ENCODE measurements at regions not wholly inside any gene's neighbourhood (a gene's known extent, or its start where the extent isn't known, plus 50 kb on each side); places are given as distances from the start of the nearest gene placed in this dataset.

GRCh38 chr10:64234489-64234888, 713.3 kb downstream of the REEP3 start:
- no peak for DNase-seq

GRCh38 chr10:64257704-64258103, 736.5 kb downstream of the REEP3 start:
- no peak for DNase-seq

GRCh38 chr10:64261092-64261491, 739.9 kb downstream of the REEP3 start:
- no peak for DNase-seq

DNA sequence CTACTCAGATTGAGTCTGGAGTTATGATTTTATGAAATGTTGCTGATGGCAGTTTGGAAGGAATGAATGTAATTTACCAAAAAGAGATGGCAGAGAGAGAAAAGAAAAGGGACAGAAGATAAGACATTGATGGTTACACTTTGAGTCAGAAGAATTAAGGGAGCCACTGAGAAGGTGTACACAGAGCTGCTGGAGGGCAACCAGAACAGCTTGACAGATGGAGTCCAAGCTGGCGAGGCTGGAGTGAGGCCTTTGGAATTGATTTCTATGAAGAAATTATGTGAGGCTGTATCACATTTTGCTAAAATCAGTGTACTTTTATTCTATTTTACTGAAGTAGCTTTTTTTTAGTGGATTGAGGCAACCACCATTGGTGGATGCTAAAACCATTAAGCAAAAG, 740.5 kb downstream of the REEP3 start:
- DNase-seq: no peak

GRCh38 chr10:64265961-64266360, 744.8 kb downstream of the REEP3 start:
- no peak for DNase-seq

DNA sequence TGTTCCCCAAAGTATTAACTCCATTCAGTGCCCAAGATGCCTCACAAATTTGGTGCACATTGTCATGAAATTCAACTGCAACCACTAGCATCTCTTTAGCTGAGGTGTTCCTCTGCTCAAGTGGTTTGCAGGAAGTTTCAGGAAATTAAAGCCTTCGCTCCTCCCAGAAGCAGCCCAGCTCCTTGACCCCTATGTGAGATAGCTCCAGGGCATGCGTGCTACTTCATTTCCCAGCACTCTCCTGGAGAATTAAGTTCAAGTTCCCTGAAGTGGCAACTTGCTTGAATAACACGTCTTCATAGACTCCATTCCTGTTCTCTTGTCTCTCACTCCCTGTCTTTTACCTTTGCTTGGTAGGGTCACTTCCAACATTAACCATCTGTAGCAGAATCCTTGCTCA, 750.3 kb downstream of the REEP3 start:
- no peak for DNase-seq

DNA sequence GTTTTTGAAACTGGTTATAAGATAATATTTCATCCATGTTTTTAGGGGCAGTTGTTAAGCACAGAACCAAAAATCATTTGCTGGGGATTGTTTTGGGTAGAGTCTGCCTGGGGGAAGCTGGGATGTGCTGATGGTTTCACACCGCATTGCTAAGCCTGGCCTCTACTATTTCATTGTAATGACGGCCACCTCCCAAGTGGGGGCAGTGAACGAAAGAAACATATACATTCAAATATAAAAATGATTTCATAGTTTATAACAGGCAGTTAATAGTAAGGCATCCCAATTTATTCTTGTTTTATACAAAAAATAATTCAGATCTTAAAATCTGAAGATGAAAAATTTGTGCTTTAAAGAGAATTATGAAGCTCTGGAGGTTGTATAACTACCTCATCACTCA, 750.8 kb downstream of the REEP3 start:
- peak; percentile 4 for DNase-seq

- no peak for DNase-seq
These were observed 753.8 kb downstream of the REEP3 start for GRCh38 chr10:64275001-64275400.

DNA sequence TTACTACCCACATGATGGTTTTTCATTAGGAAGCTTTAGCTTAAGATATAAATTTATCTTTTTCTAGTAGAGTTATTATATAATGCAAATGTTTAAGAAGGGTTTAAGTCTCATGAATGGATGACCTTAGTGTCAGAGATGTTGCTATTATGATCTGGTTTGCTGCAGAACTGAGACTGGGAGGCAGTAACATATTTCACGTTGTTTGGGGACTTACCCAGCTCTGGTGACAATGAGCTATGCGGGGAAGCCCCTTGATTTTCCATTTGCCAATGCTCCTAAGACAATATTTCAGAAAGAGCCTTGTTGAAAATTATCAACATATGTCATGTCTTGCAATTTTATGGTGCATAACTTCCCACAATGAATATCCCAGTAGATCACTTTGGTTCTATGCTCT, 754.6 kb downstream of the REEP3 start:
- DNase-seq: no peak

- DNase-seq: no peak
These were observed 756.3 kb downstream of the REEP3 start for GRCh38 chr10:64277536-64277935.

DNA sequence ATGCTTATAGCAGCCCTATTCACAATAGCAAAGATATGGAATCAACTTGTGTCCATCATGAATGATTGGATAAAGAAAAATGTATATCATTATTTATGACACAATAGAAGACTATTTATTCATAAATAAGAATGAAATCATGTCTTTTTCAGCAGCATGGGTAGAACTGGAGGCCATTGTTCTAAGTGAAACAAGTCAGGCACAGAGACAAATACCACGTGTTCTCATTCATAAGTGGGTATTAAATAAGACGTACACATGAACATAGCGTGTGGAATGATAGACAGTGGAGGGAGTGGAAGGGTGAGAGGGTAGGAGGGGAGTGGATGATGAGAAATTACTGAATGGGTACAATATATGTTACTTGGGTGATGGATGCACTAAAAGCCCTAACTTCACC, 762.4 kb downstream of the REEP3 start:
- DNase-seq: no peak

- DNase-seq: no peak
These were observed 765.3 kb downstream of the REEP3 start for GRCh38 chr10:64286533-64286932.

GRCh38 chr10:64288404-64288803, 767.2 kb downstream of the REEP3 start:
- DNase-seq: no peak

- DNase-seq: no peak
These were observed 782.4 kb downstream of the REEP3 start for GRCh38 chr10:64303566-64303965.

DNA sequence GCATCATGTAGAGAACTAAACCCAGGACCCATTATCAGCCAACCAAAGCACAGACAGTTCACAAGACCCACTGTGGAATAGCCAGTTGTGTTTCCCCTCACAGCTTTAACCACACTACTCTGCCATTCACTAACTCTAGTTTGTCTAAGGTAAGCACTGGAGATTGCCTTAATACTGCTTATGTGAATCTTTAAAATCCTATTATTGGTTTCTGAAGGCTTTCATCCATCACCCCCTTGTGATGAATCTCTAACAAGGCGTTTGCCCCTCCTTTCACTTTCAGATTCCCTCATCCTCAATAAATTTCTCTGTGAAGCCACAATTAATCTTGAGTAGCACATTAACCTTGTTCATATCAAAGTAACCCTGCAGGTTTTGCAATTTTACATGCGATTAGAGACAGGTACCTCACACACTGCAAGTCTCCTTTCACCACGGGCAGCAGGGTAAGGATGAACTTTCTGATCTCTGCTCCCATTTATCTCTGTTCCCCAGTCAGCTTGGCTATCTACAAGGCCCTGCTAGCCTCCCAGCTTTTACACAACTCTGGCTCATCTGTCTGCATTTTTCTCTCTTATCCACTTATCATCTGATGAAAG, 785.6 kb downstream of the REEP3 start:
- no peak for DNase-seq

DNA sequence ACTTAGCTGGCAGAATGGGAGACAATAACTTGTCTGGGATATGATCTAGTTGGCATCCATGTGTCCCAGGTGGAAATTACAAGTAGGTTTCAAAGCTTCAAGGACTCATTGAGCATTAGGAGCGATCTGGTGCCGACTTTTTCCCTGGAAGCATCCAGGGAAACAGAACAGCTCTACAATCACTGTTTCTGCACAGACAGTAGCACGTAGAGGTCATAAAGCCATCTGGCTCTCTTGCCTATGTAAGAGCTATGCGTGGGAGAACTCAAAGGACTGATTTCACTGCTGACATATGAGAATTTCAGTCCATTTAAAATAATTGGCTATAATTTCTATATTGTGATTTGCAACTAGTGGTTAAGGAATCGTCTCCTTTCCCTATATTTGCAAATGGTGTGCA, 791.7 kb downstream of the REEP3 start:
- DNase-seq: no peak

GRCh38 chr10:64313967-64314366, 792.8 kb downstream of the REEP3 start:
- DNase-seq: no peak

DNA sequence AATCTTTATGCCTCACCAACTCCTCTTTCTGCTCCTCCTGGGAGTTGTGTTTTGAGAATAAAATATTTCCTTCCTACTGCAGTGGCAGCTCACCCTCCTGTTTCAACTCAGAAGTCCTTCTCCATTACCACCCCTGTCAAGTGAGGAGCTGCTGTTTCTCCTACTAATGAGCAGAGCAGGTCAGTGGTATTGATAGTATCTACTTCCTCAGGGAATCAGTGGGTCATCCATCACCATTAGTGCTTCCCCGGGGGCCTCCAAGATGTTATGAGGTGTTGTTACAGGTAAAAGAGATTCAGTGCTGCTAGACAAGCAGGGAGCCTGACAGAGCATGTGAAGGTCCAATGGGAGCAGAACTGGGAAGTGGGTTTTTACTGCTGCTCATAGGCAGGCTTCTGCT, 795.2 kb downstream of the REEP3 start:
- no peak for DNase-seq

GRCh38 chr10:64316833-64317232, 795.6 kb downstream of the REEP3 start:
- DNase-seq: no peak

DNA sequence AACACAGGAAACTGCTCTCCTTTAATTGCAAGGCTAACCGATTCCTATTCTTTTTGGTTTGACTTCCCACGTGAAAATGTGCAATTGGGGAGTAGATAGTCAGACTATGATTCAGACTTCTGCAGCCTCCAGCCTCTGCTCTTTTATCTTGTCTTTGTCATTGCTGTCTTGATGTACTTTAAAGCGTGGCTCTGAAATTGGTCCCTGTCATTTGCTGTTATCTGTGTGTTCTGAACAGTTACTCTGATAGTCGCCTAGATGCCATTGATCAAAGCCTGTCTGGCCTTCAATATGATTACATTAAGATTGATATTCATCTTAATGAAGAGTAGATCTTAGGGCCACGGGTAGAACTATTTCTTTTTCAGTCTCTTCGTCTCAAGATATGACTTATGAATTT, 799.2 kb downstream of the REEP3 start:
- DNase-seq: no peak

DNA sequence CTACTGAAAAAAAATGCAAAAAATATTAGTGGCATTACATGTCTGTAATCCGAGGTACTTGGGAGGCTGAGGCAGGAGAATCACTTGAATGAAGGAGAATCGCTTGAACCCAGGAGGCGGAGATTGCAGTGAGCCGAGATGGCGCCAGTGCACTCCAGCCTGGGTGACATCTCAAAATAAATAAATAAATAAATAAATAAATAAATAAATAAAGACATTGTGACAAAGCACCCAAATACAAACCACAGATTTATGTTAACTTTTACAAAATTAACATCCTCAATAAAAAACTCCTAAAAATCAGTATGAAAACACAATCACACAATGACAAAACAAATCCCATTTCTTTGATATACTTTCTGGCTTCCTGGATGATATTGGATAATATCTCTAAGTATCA, 808.3 kb downstream of the REEP3 start:
- DNase-seq: no peak

DNA sequence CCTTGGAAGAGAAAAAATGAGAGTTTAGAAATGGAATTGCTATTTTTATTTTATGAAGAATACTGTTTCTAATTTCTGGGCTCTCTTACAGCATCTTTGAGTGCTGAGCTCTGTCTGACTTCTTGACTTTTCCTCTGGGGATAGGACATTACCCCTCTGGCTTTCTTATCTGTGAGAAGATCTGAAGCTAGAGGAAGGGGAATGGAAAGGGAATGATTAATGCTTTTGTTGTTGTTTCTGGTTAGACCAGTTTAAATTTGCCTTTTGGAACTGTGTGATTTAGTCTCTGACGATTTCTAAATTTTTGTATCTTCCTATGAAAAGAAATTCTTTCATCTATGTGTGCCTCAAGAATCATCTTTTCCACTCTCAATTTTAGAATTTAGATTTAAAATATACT, 811.4 kb downstream of the REEP3 start:
- no peak for DNase-seq

- no peak for DNase-seq
These were observed 812.9 kb downstream of the REEP3 start for GRCh38 chr10:64334084-64334483.

DNA sequence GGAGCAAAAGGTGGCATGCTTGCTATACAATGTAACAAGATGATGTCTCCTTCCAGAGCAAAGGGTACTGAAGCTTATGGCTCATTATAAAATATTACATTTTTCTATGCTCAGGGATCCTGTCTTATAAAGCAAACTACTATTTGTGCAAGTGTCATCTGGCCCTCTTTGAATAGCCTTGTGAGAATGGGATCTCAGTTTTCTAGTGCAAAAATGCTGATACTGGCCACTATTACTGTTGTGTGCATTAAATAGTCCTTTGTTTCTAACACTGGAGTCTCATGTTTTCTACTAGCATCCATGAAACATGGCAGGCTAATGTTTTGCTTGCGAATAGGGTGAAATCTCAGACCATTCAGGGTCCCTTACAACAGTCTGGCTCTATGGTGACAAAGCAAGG, 823.0 kb downstream of the REEP3 start:
- DNase-seq: no peak

DNA sequence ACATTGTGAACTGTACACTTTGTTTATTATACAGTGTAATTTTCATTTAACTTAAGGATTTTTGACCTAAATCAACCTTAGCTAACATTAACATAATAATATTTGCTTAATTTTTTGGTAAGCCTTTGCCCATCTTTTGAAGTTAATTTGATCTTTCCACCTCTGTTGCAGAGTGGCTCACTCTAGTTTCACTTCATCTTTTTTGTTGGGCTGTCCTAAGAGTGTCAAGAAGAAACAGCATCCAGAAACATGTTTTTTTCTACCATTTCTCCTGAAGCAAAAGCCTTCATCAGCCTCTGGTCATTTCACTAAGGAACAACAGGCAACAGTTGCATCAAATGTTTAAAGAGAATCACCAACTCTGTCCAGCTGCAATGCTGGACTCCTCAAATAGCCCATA, 824.7 kb downstream of the REEP3 start:
- DNase-seq: no peak

DNA sequence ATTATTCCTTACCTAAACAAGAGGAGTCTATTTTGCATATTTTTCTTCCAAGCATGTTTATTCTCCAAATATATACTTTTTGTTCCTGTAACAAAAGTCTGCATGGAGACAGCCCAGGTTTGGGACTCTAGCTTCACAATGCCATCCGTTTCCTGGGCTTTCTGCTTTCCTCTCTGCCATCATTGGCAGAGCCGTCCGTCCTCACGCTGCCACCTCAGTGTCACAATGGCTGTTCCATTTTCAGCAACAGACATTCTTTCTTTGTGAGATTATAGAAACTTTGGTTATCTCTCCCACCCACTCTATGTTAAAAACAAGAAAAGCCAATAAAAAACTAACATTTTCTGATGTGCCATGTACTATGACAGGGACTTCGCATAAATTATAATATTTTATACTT, 825.2 kb downstream of the REEP3 start:
- DNase-seq: no peak
